AG09319 (cell line): ENCODE measurements at regions not wholly inside any gene's neighbourhood (a gene's known extent, or its start where the extent isn't known, plus 50 kb on each side); places are given as distances from the start of the nearest gene placed in this dataset.
"Not testable (repeated sequence)": the region's sequence is repeated elsewhere in the genome, so short reads cannot be mapped to it uniquely, and the experiment has no call there.

Source experiments
- DNase-seq: peaks from one replicate; pipeline ENCODE4 v3.0.0-alpha.2; 2010; ENCODE audit warnings: low read depth; ENCODE audit errors: extremely low read depth
- CTCF ChIP-seq: IDR thresholded peaks from 2 replicates; pipeline ENCODE4 v1.5.1; 2011; ENCODE audit warnings: low read depth, mild to moderate bottlenecking, inconsistent platforms, low read length, moderate library complexity

- no peak for TF ChIP-seq CTCF
- DNase-seq = no peak
Observed at GRCh38 chr3:103513003-103513402, 1078.2 kb downstream of the ZPLD1 start.

- no peak for DNase-seq
- TF ChIP-seq CTCF = no peak
Observed at GRCh38 chr3:103515116-103515515, 1080.3 kb downstream of the ZPLD1 start.

GRCh38 chr3:103516950-103517349, 1082.1 kb downstream of the ZPLD1 start:
- TF ChIP-seq CTCF = no peak
- DNase-seq = no peak

GRCh38 chr3:103531327-103531726, 1096.5 kb downstream of the ZPLD1 start:
- DNase-seq = not testable (repeated sequence)

GRCh38 chr3:103532986-103533385, 1098.2 kb downstream of the ZPLD1 start:
- DNase-seq = no peak
- TF ChIP-seq CTCF = no peak

- no peak for DNase-seq
- no peak for TF ChIP-seq CTCF
Observed at GRCh38 chr3:103554451-103554850, 1119.6 kb downstream of the ZPLD1 start.

- DNase-seq = not testable (repeated sequence)
Observed at GRCh38 chr3:103564116-103564515, 1129.3 kb downstream of the ZPLD1 start.

- no peak for TF ChIP-seq CTCF
Observed at GRCh38 chr3:103585809-103586208, 1151.0 kb downstream of the ZPLD1 start.

GRCh38 chr3:103589770-103590169, 1155.0 kb downstream of the ZPLD1 start:
- TF ChIP-seq CTCF = no peak
- no peak for DNase-seq

More at GRCh38 chr3:103585809-103586208, 1151.0 kb downstream of the ZPLD1 start:
- DNase-seq = no peak
